ENCODE measurements at regions not wholly inside any gene's neighbourhood (a gene's known extent, or its start where the extent isn't known, plus 50 kb on each side); places are given as distances from the start of the nearest gene placed in this dataset.
"Not testable (repeated sequence)": the region's sequence is repeated elsewhere in the genome, so short reads cannot be mapped to it uniquely, and the experiment has no call there.

DNA sequence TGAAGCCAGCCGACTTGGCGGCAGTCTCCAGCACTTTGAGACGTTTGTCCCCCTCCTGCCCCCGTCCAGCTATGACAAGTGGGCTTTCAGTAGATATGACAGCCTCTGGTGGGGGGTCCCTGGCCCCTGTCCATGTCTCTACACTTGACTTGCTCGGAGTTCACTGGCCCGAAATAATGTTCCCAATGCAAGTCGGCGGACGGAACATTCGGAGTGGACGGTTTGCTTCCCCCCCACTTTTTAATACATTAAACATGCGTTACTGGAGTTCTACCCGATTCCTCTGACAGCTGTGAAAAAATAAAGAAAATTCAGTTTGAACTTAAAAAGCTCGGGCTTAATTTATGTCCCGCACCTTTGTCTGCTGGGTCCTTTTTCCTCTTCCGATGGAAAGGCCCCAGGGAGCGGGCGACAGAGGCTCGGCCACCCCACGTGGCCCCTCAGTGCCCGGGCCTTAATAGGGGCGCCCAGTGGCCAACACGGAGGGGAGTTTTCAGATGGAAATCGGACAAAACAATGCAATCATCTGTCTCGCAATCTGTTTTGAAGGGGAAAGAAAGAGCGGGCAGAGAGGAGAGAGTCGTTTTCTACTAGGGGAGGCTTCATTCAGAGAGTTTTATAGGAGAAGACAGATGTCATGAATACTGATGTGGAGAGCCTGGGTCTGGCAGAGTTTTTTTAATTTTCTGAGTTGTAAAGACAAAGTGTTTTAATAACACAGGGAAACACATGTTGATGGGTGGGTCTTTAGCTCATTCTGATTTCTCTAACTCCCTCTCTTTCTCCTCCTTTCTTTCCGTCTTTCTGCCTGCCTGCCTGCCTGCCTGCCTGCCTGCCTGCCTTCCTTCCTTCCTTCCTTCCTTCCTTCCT lies 50.2 kb downstream of the SMIM38 start:
- FAIRE-seq: no peak
- DNase-seq (ENCODE audit: low spot score): no peak

- not testable (repeated sequence) for DNase-seq (ENCODE audit: low spot score); FAIRE-seq
These were observed 50.9 kb downstream of the SMIM38 start for GRCh38 chr11:69206613-69206965.

DNA sequence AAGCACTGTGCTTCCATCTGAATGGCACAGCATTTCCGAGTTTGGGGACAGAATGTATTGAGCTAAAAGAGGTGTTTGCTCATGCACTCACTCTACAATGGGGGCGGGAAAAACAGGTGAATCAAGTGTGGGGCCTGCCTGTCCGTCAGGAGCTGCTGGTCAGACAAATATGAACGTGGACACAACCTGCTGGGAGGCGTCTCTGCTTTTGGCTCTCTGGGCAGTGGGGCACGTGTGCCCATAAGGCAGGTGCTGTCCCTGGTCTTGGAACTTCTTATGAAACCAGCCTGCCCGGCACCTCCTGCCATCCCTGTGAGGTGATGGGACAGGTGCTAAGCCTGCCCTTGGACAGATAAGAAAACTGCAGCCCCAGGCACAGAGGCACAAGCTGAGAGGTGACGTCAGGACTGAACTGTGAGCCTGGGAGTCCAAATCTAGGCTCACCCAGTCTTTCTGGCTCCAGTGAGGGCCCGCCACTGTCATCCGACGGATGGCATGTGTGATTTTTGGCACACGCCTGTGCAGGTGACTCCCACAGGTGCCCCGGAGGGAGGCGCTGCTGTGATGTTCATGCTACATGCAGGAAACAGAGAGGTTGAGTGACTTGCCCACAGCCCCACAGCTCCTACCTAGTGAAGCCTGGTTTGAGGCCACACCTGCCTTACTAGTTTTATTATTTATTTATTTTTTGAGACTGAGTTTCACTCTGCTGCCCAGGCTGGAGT lies 51.6 kb downstream of the SMIM38 start:
- DNase-seq (ENCODE audit: low spot score) (no peak), FAIRE-seq (no peak)

- FAIRE-seq (no peak), DNase-seq (ENCODE audit: low spot score) (no peak)
These were observed 52.7 kb downstream of the SMIM38 start for GRCh38 chr11:69208190-69209037.

DNA sequence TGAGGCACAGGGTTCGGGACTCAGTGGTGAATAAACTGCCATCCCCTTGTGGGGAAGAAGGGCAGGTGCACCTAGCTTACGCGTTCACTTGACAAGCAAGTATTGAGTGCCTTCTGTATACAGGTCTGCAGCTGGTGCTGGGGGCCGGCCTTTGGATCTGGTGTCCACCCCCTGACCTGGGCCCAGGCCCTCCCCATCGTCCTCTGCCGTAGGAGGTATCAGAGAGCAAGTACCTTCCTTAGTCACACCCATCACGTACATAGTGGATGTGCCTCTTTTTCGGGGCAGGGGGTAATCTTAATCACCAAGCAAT lies 53.3 kb downstream of the SMIM38 start:
- FAIRE-seq (no peak), DNase-seq (ENCODE audit: low spot score) (no peak)

DNA sequence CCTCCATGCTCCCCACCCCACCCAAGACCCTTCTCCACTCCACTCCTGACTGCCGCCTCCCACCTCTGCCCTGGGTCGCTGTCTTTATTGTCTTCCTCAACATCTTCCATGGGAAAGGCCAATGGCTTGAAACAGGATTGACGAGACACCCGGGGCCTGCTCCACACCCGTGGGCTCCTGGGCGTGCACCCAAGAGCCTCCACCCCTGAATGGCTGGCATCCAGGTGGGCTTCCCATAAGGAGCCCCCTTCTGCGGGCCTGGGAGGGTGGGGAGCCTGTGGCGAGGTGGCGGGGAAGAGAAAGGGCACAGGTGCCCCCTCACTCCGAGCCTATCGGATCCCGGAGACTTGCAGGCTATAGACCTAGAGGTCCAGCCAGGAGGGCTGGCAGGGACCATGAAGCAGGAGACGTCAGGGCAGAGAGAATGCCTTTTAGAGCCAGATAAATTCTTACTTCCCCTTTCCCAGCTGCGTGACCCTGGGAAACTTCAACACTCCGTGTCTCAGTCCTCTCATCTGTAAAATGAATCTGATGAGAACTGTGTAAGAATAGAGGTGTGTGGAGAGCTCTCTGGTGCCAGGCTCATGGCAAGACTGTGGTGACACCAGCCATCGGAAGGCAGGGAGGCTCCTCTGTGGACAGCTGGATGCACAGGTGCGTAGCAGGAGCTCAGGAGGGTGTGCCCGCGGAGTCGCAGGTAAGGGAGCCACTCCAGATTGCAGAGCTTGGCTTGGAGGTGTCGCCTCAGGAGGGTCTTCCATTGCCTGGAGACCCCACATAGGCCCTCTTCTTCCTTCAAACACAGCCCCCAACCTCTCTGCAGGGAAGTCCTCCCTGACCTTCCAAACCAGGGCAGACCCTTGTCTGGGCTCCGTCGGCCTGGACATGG lies 53.9 kb downstream of the SMIM38 start:
- no peak for DNase-seq (ENCODE audit: low spot score)
- FAIRE-seq: no peak

DNA sequence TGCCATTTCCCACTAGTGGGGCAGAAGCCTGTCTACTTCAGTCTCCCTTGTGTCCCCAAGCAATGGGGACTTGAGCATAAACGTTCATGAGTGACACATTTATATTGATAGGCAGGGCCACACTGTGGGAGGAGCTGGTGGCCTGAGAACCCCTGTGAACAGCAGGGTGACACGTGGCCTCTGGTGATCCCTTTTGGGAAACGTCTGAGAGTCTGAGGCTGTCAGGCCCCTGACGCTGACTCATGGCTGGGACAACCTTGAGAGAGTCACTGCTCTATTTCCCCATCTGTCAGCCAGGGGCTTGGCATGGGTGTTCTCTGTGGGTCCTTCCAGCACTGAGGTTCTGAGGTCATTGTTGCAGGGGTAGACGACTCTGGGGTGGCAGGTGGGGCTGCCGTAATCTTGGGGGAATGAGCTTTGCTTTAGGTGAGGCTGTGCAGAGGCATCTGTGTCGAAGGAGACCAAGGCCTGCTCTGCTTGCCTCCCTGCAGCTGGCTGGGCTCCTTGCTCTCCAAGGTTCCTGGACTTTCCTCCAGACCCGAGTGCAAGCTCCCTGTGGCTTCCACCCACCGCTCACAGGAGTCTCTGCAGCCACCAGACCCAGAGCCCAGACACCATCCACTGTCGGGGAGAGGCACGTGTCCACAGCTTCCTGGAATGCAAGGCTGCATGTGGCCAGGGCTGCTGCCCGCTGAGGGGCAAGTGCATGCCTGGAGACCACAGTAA lies 54.7 kb downstream of the SMIM38 start:
- DNase-seq (ENCODE audit: low spot score) (no peak), FAIRE-seq (no peak)

DNA sequence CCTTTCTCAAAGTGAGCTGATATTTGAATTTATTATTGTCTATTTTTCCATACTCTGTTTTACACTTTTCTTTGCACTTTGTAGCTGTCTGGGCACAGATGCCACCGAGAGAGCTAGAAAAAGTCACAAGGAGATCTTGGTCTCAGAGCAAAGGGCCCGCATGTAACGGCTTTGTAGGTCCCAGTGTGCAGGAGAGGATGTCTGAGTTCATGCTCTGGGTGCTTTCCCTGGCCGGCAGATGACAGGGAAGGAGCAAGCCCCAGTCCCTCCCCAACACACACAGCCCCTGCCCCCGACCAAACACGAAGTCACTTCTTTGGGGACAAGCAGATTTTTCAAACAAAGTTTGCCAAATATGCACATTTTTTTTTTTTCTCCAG lies 55.8 kb downstream of the SMIM38 start:
- FAIRE-seq: no peak
- DNase-seq (ENCODE audit: low spot score): no peak

DNA sequence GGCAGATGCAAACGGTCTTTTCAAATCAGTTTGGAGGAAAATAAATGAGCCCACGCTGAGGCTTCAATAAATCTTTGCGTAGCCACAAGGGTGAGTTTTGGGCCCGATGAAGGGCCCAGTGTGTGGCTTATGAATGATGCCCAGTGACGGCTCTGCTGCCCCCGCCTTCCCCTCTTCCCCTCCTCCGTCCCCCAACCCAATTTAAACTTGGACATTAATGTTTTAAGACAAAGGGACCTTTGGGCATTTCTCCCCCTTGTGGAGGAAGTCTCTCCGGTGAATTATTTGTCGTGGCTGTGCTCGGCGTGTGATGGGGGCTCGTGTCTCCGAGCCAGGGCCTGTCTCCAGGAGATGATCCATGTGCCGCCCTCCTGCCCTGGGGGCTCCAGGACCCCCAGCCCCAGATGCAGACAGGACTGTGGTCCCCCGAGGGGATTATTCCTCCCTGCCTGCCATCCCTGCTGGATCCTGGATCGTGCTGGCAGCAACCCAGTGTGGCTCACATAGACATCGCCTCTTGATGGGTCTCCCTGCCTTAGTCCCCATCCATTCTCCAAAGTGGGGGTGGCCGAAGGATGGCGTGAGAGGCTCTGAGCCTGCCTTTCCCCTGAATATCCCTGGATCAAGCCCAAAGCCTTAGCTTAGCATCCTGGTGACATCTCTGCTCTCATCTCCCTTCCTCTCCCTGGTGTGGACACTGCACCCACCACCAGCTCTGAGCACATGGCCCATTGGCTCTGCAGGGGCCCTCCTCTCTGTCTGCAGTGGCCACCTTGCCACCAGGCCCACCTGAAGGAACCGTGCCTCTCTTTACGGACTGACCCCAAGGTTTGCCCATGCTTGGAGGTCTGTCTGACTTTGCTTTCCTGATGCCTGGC lies 56.4 kb downstream of the SMIM38 start:
- DNase-seq (ENCODE audit: low spot score) (no peak), FAIRE-seq (no peak)

DNA sequence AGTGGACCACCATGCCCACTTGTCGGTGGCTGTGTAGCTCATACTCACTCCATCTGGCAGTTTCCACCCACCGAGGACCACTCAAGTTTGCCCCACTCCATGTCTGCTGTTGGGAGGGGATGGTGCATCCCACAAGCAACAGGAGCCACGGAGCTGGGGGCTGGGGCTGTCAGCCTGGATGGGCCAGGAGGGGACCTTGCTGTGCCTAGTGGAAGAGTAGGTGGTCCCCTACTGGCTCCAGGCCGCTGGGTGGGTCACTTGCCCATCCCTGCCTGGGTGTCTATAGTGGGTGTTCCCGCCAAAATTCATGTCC lies 57.0 kb downstream of the SMIM38 start:
- no peak for FAIRE-seq

GRCh38 chr11:69213316-69213715 lies 57.6 kb downstream of the SMIM38 start:
- DNase-seq (ENCODE audit: low spot score) (no peak), FAIRE-seq (no peak)

More for the DNA sequence above, 57.0 kb downstream of the SMIM38 start:
- DNase-seq (ENCODE audit: low spot score): no peak

DNA sequence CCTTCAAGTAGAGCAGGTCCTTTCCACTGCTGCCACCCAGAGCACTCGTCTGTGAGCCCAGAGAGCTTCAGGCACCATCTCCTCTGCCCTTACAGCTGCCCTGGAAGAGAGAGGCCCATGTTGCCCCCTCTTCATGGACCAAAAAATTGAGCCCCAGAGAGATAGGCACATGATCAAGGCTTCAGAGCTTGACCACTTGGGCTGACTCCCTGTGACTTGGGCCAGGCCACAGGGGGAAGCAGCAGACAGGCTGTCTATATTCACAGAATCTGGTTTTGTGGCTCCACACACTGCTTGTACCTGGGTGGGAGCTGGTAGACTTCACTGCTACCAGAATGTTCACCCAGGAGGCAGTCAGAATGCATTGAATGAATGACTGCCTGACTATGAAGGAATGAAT lies 58.2 kb downstream of the SMIM38 start:
- DNase-seq (ENCODE audit: low spot score): no peak
- FAIRE-seq: no peak

- FAIRE-seq: no peak
- no peak for DNase-seq (ENCODE audit: low spot score)
These were observed 59.5 kb downstream of the SMIM38 start for GRCh38 chr11:69215216-69215615.

GRCh38 chr11:69215784-69216415 lies 60.2 kb downstream of the SMIM38 start:
- FAIRE-seq: no peak
- DNase-seq (ENCODE audit: low spot score): peak; percentile 53

GRCh38 chr11:69216647-69217051 lies 60.9 kb downstream of the SMIM38 start:
- FAIRE-seq (no peak), DNase-seq (ENCODE audit: low spot score) (no peak)

DNA sequence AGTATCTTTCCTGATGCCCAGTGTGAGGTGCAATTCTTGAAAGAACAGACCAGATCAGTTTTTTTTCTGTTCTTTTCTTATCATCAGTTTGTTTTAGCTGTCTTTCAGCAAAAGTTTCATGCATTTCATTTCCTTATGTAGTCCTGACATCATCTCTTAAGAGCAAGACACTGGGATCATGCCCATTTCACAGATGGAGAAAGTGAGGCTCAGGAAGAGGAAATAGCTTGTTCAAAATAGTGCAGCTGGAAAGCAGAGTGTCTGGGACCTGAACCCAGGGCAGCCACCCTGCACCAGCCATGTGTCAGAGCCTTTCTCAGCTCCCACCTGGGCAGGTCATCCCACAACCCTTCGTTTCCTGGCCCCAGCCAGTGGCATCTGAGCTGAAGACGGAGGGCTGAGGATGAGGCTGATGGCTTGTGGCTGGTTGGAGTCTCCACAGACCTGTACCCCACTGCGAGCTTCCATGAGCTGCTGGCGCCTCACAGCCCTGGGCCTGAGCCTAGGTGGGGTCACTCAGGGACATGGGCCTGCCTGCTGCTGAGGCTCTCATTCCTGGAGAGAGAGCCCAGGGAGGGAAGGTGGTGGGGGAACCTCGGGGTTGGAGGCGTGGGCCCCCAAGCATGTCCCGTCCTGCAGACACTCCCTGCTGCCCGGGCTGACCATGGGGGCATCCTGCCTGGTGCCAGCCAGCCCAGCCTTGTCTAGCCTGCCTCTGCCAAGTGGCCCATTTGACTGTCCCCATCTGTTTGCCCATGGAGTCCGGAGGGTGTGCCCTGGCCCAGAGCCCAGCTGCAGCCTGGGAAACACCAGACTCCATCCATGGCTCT lies 61.8 kb downstream of the SMIM38 start:
- FAIRE-seq (no peak), DNase-seq (ENCODE audit: low spot score) (no peak)

DNA sequence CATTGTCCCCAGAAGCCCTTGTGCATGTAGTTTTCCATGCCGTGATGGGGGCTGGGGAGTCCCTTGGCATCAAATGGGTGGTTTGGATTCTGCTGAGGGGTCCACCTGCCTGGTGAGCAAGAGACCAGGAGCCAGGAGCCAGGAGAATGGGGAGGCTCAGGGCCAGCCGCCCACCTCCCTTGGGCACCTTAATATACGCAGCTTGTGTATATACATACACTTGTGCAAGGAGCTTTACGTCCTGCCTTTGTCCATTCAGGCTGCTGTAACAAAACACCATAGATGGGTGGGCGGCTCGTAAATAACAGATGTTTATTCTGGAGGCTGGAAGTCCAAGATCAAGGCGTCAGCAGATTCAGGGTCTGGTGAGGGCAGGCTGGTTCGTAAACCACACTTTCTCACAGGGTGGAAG lies 62.5 kb downstream of the SMIM38 start:
- DNase-seq (ENCODE audit: low spot score) (no peak), FAIRE-seq (no peak)

Data from urothelium cell line (cell line).